ENCODE measurements at regions not wholly inside any gene's neighbourhood (a gene's known extent, or its start where the extent isn't known, plus 50 kb on each side); places are given as distances from the start of the nearest gene placed in this dataset.
A peak's percentile ranks its signal among the peaks of the same experiment; 100 is the strongest.

GRCh38 chr2:136195226-136195625 is 77.3 kb upstream of the CXCR4 start:
- no peak for TF ChIP-seq CTCF (IDR thresholded peaks at IDR 0.05; ENCODE audit: low read depth, low read length)
- H3K4me3 ChIP-seq (ENCODE audit: low read depth, low read length), result no peak overlapping the region
- DNase-seq (ENCODE audit: low read depth, low spot score), result no peak
- in situ Hi-C loops (cut with HindIII; ENCODE audit: low sequenced_read_pairs), result no loop called here

GRCh38 chr2:136191041-136191440 is 73.1 kb upstream of the CXCR4 start:
- no peak for DNase-seq (ENCODE audit: low read depth, low spot score)
- TF ChIP-seq CTCF (IDR thresholded peaks at IDR 0.05; ENCODE audit: low read depth, low read length), result no peak
- H3K4me3 ChIP-seq (ENCODE audit: low read depth, low read length), result no peak overlapping the region
- in situ Hi-C loops (cut with HindIII; ENCODE audit: low sequenced_read_pairs), result no loop called here

- in situ Hi-C loops (cut with HindIII; ENCODE audit: low sequenced_read_pairs), result no loop called here
- no peak for TF ChIP-seq CTCF (IDR thresholded peaks at IDR 0.05; ENCODE audit: low read depth, low read length)
- no peak overlapping the region for H3K4me3 ChIP-seq (ENCODE audit: low read depth, low read length)
- DNase-seq (ENCODE audit: low read depth, low spot score), result no peak
Observed at GRCh38 chr2:136189221-136189782, 71.4 kb upstream of the CXCR4 start.

- TF ChIP-seq CTCF (IDR thresholded peaks at IDR 0.05; ENCODE audit: low read depth, low read length), result no peak
- DNase-seq (ENCODE audit: low read depth, low spot score), result no peak
- in situ Hi-C loops (cut with HindIII; ENCODE audit: low sequenced_read_pairs), result no loop called here
- H3K4me3 ChIP-seq (ENCODE audit: low read depth, low read length), result no peak overlapping the region
Observed at GRCh38 chr2:136188086-136188485, 70.1 kb upstream of the CXCR4 start.

- DNase-seq (ENCODE audit: low read depth, low spot score), result peak; percentile 0
- TF ChIP-seq CTCF (IDR thresholded peaks at IDR 0.05; ENCODE audit: low read depth, low read length), result no peak
- no peak overlapping the region for H3K4me3 ChIP-seq (ENCODE audit: low read depth, low read length)
- in situ Hi-C loops (cut with HindIII; ENCODE audit: low sequenced_read_pairs), result no loop called here
Observed at GRCh38 chr2:136185981-136186776, 68.2 kb upstream of the CXCR4 start.

- no peak for TF ChIP-seq CTCF (IDR thresholded peaks at IDR 0.05; ENCODE audit: low read depth, low read length)
- in situ Hi-C loops (cut with HindIII; ENCODE audit: low sequenced_read_pairs), result no loop called here
- no peak overlapping the region for H3K4me3 ChIP-seq (ENCODE audit: low read depth, low read length)
- no peak for DNase-seq (ENCODE audit: low read depth, low spot score)
Observed at GRCh38 chr2:136183097-136183496, 65.1 kb upstream of the CXCR4 start.

Data from astrocyte of the spinal cord (primary cell).